IPS-NIHi7 (cell line): ENCODE measurements at regions not wholly inside any gene's neighbourhood (a gene's known extent, or its start where the extent isn't known, plus 50 kb on each side); places are given as distances from the start of the nearest gene placed in this dataset.

Source experiments
- DNase-seq: peaks from one replicate; pipeline ENCODE4 v3.0.0; 2012; ENCODE audit warnings: mixed read lengths; ENCODE audit errors: extremely low spot score

- DNase-seq = no peak
Measured at GRCh38 chr6:40077736-40078135, 143.5 kb upstream of the MOCS1 start.

- no peak for DNase-seq
Measured at GRCh38 chr6:40077315-40077714, 143.1 kb upstream of the MOCS1 start.

GRCh38 chr6:40075056-40075590, 140.9 kb upstream of the MOCS1 start:
- DNase-seq = no peak

DNA sequence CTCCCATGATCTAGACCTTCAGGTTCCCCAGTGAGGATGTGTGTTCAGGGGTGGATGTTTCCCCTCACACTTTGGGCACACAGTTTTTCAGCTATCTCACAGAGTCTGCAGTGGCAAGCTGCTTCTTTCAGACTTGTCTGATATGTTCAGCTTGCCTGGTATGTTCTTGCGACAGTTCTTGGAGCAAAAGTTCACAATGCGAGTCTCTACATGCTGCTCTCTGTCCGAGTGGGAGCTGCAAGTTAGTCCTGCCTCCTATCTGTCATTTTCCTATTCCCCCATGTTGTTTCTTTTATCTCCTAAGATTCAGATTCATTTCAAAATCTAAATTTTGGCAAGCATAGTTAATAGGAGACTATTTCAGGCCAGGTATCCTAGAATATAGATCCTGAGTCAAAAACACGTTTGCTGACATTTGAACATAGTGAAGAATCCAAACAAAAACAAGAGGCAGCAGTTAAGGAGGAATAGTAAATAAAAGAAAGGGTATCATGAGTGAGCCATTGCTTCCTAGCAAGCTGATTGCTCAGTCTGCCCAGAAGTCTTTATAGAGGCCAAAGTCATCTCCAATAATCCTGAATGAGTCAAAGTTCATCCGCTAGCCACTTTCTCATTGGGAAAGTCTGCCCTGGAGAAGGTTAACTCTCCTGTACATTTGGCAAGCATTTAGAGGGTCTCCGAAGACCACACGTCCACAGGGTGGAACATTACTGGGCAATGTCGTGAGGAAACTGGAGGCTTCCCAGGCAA, 140.2 kb upstream of the MOCS1 start:
- no peak for DNase-seq

- DNase-seq = no peak
Measured at GRCh38 chr6:40066372-40066771, 132.1 kb upstream of the MOCS1 start.

GRCh38 chr6:40056865-40057264, 122.6 kb upstream of the MOCS1 start:
- no peak for DNase-seq

GRCh38 chr6:40054602-40055001, 120.3 kb upstream of the MOCS1 start:
- DNase-seq = no peak

DNA sequence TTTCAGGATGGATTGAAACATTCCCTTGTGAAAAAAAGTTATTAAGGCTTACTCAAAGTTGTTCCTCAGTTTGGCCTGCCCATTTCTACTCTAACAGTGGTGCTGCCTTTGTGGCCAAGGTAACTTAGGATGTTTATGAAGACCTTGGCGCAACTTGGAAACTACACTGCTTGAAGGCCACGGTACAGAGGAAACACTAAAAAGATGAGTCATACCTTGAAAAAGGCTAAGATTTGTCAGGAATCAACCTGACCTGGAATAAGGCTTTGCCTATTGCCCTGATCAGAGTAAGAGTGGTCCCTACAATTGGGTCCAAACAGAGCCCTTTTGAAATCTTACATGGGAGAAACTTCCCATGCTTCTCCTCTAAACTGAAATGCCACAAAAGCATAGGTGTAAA, 119.9 kb upstream of the MOCS1 start:
- DNase-seq = no peak

GRCh38 chr6:40049128-40049527, 114.9 kb upstream of the MOCS1 start:
- no peak for DNase-seq

DNA sequence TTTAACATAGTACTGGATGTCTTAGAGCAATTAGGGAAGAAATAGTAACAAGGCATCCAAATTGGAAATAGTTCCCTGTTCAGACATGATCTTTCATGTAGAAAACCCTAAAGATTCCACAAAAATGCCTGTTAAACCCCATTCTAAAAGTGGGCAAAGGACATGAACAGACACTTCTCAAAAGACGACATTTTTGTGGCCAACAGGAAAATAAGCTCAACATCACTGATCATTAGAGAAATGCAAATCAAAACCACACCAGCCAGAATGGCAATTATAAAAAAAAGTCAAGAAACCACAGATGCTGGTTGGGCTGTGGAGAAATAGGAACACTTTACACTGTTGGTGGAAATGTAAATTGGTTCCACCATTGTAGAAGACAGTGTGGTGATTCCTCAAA, 109.9 kb upstream of the MOCS1 start:
- no peak for DNase-seq

DNA sequence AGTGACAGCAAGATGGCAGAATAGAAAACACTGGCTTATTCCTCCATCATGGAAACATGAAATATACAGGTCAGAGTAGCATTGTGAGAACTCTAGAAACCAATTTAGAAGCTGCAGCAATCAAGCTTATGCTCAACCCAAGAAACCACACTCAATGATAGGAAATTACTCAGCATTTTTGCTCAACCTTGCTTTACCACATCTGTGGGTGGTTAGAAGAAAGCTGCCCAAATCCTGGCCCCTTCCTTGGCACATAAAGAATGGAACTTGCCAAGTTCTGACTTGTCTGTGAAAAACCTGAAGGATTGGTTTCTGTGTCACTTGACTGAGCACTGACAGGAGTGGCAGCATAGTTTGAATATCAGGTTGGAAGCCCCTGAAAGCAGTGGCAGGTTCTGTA, 108.0 kb upstream of the MOCS1 start:
- no peak for DNase-seq

DNA sequence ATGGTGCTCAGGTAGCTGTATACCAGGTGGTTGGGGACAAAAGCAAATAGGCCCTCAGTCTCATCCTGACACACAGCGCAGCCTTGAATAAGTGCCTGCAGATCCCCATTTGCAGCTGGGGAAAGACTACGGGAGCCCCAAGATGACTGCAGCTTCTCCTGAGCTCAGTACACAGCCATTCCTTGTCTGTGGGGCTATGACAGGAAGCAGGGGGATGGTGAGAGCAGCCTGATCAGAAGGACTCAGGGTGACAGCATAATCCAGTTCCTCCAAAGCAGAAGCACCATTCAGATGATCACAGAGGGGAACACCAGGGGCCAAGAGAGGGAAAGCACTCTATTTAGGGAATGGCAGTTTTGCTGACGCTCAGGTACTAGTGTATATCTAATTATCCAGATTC, 104.8 kb upstream of the MOCS1 start:
- DNase-seq = no peak

DNA sequence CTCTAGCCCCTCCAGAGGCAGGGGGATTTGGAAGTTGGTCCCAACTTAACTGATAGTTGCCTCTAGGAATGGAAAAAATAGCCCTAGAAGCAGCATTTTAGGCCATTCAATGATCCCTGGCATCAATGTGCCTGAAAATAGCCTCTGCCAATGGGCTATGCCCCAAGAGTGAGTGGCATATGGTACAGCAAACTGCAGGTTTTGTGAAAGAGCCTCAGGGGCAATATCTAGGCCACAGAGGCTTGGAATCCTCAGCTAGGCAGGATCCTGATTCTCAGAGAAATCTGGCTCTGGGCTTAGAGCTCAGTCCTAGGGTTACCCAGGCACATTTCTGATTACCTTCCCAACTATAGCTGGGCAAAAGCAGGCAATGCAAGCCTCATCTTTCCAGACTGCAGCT, 104.4 kb upstream of the MOCS1 start:
- DNase-seq = no peak

- no peak for DNase-seq
Measured at GRCh38 chr6:40037271-40037670, 103.0 kb upstream of the MOCS1 start.

DNA sequence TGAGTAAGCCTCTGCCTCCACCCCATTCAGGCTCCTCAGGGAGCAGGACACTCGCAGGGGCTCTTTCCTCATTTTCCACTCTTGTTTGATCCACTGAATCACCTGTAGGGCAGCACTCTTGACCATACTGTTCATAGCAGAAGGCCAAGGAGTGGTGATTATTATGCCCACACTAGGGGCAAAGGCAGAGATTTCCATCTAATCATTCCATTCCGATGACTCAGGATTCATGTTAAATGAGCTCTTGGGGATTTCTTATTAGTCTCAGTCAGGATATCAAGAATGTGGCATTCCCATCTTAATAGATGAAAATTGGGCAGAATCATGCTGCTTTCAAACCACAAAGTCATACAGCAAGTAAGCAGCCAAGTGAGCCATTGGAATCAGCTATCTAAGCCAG, 101.9 kb upstream of the MOCS1 start:
- DNase-seq = no peak

DNA sequence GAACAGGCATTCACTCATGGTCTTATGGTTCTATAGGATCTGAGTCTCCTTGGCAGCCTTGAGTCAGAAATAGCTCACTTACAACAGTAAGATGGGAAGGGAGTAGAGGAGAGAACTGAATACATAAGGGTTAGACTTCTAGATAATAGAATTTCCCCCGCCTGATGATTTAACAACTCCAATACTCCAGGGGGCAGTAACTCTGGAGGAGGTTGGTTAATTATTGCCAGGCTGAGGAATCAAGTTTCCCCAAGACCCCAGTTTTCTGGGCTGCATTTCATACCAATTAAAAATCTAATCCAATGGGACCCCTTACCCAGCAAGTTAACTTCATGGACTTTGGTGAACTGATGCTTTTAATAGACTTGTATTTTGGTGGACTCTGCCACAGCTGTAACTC, 94.2 kb upstream of the MOCS1 start:
- no peak for DNase-seq

- DNase-seq = no peak
Measured at GRCh38 chr6:40022867-40023266, 88.6 kb upstream of the MOCS1 start.

DNA sequence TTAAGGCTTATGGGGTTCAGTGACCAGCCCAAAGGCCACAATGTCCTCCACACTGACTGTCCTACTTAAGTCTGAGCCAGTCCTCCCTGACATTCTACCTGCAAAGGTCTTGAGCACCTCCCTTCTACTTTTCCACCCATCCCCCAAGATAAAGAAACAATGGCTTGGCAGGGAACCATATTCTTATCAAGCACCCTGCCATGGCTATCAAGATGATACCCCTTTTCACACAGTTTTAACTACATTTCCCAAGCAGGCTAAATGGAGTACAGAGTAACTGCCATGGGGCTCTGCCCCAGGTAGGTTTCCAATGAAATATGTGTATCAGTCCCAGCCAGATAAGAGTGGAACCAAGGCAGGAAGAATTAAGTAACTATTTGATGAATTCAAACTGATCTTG, 85.9 kb upstream of the MOCS1 start:
- DNase-seq = no peak

- DNase-seq = no peak
Measured at GRCh38 chr6:40015530-40015929, 81.3 kb upstream of the MOCS1 start.

DNA sequence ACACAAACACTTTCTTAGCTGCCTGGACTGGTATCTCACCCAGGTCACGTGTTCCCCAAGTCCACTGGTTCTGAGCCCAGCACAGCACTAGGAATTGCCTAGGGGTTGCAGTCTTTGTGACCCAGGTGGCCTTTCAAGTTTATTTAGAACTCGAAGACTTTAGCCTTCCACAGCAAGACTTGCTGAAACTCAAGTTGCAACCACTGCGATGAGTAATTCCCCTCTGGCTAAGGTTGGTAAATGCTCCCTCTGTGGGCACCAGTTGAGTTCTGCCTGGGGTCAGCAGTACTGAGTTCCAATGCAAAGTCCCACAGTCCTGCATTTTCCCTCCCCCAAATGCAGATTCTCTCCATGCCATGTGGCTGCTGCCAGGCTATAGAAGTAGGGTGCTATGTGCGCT, 77.6 kb upstream of the MOCS1 start:
- peak; percentile 20 for DNase-seq

GRCh38 chr6:40000964-40001515, 66.8 kb upstream of the MOCS1 start:
- no peak for DNase-seq

DNA sequence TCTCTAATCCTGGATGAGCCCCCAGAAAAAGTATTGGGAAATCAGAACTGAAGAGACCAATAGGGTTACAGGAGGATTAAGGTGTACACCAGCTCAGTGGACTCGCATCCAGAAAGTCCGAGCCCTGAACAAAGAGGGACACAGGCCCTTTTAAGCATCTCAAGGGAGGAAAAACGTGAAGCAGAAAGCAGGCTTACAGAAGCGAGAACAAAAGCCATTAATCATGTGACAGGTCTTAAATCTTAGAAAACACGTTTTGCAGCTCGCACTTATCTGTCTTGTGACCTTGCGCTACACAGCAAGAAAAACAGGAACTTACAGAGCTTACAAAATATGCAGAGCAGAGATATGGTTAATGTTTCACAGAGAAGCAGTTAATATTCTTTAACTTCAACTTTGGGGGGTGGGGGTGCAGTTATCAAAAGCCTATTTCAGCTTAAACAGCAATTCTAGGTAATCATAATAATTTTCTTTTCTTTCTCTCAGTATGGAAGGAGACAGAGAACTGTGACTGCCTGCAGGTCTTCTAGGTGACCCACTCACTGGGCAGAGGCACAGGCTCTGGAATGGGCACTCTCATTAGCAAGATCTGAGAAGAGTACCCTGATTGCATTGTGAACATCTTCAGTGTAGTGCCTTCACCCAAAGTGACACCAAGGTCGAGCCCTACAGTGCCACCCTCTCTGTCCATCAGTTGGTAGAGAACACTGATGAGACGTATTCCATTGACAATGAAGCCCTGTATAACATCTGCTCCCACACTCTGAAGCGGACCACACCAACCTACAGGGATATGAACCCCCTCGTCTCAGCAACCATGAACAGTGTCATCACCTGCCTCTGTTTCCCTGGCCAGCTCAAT, 65.0 kb upstream of the MOCS1 start:
- DNase-seq = no peak

GRCh38 chr6:39998126-39998525, 63.9 kb upstream of the MOCS1 start:
- no peak for DNase-seq
